SK-N-SH (cell line): ENCODE measurements at regions not wholly inside any gene's neighbourhood (a gene's known extent, or its start where the extent isn't known, plus 50 kb on each side); places are given as distances from the start of the nearest gene placed in this dataset.

Experiments
- EP300 ChIP-seq, 2 experiments: IDR thresholded peaks; 2 replicates each; pipeline versions ENCODE4 v1.4.0 to v1.6.1; 2012; ENCODE audit warnings: borderline replicate concordance in 1 of 2, low read depth in 1 of 2, low read length in 1 of 2
- EZH2phosphoT487 ChIP-seq: fragments of 200-600 bp; sonication (generic); IDR thresholded peaks from 2 replicates; pipeline ENCODE4 v1.6.1; 2017; ENCODE audit warnings: low read depth, mixed run types, mild to moderate bottlenecking, antibody characterized with exemption, moderate library complexity, borderline replicate concordance
- FOXJ3 ChIP-seq: sonication (generic); formaldehyde crosslinking; IDR thresholded peaks from 2 replicates; pipeline ENCODE4 v1.5.1; 2020; ENCODE audit warnings: mild to moderate bottlenecking, missing genetic modification reagents
- MXI1 ChIP-seq: IDR thresholded peaks from 2 replicates; pipeline ENCODE4 v1.6.1; 2012; ENCODE audit warnings: mild to moderate bottlenecking, low read depth, low read length, improper control_type of control experiment
- NRF1 ChIP-seq: IDR thresholded peaks from 2 replicates; pipeline ENCODE4 v1.6.1; 2012; ENCODE audit warnings: low read depth, mild to moderate bottlenecking, low read length
- RAD21 ChIP-seq: IDR thresholded peaks from 2 replicates; pipeline ENCODE4 v1.6.1; 2012; ENCODE audit warnings: mild to moderate bottlenecking, low read length
- SIN3A ChIP-seq: IDR thresholded peaks from 2 replicates; pipeline ENCODE4 v1.6.1; 2012; ENCODE audit warnings: low read depth, mild to moderate bottlenecking, low read length, moderate library complexity, borderline replicate concordance
- TAF1 ChIP-seq: IDR thresholded peaks from 2 replicates; pipeline ENCODE4 v1.6.1; 2012; ENCODE audit warnings: low read depth, mild to moderate bottlenecking, low read length, moderate library complexity, borderline replicate concordance
- TF ChIP-seq, protein P1 (sequence below): fragments of 200-600 bp; sonication (generic); IDR thresholded peaks from 2 replicates; pipeline ENCODE4 v1.6.1; 2017; ENCODE audit warnings: antibody characterized with exemption, mild to moderate bottlenecking, moderate library complexity
- TF ChIP-seq, protein P2 (sequence below): IDR thresholded peaks from 2 replicates; pipeline ENCODE4; 2012
- TF ChIP-seq, protein P3 (sequence below): IDR thresholded peaks from 2 replicates; pipeline ENCODE4 v1.6.1; 2012; ENCODE audit warnings: mild to moderate bottlenecking, low read depth, low read length, moderate library complexity
- TF ChIP-seq, protein P4 (sequence below): IDR thresholded peaks from 2 replicates; pipeline ENCODE4 v1.4.0; 2012; ENCODE audit warnings: low read depth, borderline replicate concordance

DNA sequence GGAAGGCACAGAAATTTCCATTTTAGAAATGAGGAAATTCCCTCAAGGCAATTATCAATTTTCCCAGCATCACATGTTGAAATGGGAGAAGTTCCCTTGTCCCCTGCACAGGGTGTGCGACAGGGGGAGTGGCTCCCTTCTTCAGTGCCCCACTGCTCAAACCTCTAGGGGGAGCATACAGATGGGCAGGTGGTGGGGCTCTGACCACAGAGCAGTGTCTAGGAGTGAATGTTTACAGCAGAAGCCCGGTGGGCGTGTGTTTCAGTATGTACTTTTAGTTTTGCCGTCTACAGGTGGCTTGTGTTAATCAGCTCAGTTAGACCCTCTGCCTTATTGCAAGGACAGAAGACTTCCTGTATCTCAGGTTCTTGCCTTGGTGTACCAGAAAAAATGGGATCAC lies 493.7 kb upstream of the PLXNA2 start:
- TF ChIP-seq MXI1 (no peak), RAD21 (no peak), EP300 (IDR thresholded peaks at IDR 0.05; ENCODE audit: borderline replicate concordance in 1 of 2, low read depth in 1 of 2, low read length in 1 of 2) (no peak), SIN3A (no peak), FOXJ3 (CRISPR knock-in tag) (no peak), EZH2phosphoT487 (no peak), TAF1 (no peak), NRF1 (no peak)
- TF ChIP-seq, protein P1, sequence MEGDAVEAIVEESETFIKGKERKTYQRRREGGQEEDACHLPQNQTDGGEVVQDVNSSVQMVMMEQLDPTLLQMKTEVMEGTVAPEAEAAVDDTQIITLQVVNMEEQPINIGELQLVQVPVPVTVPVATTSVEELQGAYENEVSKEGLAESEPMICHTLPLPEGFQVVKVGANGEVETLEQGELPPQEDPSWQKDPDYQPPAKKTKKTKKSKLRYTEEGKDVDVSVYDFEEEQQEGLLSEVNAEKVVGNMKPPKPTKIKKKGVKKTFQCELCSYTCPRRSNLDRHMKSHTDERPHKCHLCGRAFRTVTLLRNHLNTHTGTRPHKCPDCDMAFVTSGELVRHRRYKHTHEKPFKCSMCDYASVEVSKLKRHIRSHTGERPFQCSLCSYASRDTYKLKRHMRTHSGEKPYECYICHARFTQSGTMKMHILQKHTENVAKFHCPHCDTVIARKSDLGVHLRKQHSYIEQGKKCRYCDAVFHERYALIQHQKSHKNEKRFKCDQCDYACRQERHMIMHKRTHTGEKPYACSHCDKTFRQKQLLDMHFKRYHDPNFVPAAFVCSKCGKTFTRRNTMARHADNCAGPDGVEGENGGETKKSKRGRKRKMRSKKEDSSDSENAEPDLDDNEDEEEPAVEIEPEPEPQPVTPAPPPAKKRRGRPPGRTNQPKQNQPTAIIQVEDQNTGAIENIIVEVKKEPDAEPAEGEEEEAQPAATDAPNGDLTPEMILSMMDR = no peak
- TF ChIP-seq, protein P2, sequence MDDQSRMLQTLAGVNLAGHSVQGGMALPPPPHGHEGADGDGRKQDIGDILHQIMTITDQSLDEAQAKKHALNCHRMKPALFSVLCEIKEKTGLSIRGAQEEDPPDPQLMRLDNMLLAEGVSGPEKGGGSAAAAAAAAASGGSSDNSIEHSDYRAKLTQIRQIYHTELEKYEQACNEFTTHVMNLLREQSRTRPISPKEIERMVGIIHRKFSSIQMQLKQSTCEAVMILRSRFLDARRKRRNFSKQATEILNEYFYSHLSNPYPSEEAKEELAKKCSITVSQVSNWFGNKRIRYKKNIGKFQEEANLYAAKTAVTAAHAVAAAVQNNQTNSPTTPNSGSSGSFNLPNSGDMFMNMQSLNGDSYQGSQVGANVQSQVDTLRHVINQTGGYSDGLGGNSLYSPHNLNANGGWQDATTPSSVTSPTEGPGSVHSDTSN = no peak
- TF ChIP-seq, protein P3, sequence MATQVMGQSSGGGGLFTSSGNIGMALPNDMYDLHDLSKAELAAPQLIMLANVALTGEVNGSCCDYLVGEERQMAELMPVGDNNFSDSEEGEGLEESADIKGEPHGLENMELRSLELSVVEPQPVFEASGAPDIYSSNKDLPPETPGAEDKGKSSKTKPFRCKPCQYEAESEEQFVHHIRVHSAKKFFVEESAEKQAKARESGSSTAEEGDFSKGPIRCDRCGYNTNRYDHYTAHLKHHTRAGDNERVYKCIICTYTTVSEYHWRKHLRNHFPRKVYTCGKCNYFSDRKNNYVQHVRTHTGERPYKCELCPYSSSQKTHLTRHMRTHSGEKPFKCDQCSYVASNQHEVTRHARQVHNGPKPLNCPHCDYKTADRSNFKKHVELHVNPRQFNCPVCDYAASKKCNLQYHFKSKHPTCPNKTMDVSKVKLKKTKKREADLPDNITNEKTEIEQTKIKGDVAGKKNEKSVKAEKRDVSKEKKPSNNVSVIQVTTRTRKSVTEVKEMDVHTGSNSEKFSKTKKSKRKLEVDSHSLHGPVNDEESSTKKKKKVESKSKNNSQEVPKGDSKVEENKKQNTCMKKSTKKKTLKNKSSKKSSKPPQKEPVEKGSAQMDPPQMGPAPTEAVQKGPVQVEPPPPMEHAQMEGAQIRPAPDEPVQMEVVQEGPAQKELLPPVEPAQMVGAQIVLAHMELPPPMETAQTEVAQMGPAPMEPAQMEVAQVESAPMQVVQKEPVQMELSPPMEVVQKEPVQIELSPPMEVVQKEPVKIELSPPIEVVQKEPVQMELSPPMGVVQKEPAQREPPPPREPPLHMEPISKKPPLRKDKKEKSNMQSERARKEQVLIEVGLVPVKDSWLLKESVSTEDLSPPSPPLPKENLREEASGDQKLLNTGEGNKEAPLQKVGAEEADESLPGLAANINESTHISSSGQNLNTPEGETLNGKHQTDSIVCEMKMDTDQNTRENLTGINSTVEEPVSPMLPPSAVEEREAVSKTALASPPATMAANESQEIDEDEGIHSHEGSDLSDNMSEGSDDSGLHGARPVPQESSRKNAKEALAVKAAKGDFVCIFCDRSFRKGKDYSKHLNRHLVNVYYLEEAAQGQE = no peak
- TF ChIP-seq, protein P4, sequence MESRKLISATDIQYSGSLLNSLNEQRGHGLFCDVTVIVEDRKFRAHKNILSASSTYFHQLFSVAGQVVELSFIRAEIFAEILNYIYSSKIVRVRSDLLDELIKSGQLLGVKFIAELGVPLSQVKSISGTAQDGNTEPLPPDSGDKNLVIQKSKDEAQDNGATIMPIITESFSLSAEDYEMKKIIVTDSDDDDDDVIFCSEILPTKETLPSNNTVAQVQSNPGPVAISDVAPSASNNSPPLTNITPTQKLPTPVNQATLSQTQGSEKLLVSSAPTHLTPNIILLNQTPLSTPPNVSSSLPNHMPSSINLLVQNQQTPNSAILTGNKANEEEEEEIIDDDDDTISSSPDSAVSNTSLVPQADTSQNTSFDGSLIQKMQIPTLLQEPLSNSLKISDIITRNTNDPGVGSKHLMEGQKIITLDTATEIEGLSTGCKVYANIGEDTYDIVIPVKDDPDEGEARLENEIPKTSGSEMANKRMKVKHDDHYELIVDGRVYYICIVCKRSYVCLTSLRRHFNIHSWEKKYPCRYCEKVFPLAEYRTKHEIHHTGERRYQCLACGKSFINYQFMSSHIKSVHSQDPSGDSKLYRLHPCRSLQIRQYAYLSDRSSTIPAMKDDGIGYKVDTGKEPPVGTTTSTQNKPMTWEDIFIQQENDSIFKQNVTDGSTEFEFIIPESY = no peak
